Gastroesophageal sphincter (tissue), 4 donors: ENCODE measurements at regions not wholly inside any gene's neighbourhood (a gene's known extent, or its start where the extent isn't known, plus 50 kb on each side); places are given as distances from the start of the nearest gene placed in this dataset.

Source experiments
- ATAC-seq: fragments of 150-250 bp; one replicate; pipeline ENCODE4 v1.9.1; 2016; ENCODE audit warnings: mild to moderate bottlenecking, moderate library complexity
- H3K27ac ChIP-seq, 4 donors: fragments of 200-600 bp; sonication (generic) in 3 of 4; 1 replicate in 3 of 4; 2 replicates in 1 of 4; pipeline ENCODE4 v1.5.1; 2016 to 2019
- H3K27me3 ChIP-seq: fragments of 200-600 bp; sonication (generic); one replicate; pipeline ENCODE4 v1.5.1; 2019
- H3K36me3 ChIP-seq, 2 donors: fragments of 200-600 bp; sonication (generic); one replicate each; pipeline ENCODE4 v1.5.1; 2019; ENCODE audit warnings: control low read depth in 1 of 2
- H3K4me1 ChIP-seq, 3 donors: fragments of 200-600 bp; sonication (generic); 1 replicate in 2 of 3; 2 replicates in 1 of 3; pipeline ENCODE4 v1.5.1; 2016 to 2019; ENCODE audit warnings: control low read depth in 2 of 3
- H3K4me3 ChIP-seq, 2 donors: fragments of 200-600 bp; sonication (generic); one replicate each; pipeline ENCODE4 v1.5.1; 2019; ENCODE audit warnings: mild to moderate bottlenecking in 1 of 2, moderate library complexity in 1 of 2
- H3K9me3 ChIP-seq, 3 donors: fragments of 200-600 bp; sonication (generic); one replicate each; pipeline ENCODE4 v1.5.1; 2017 to 2019; ENCODE audit warnings: control low read depth in 2 of 3
- EP300 ChIP-seq: sonication (generic); formaldehyde crosslinking; IDR thresholded peaks from one replicate; pipeline ENCODE4 v1.6.1; 2017; ENCODE audit warnings: antibody characterized with exemption, mild to moderate bottlenecking
- POLR2A ChIP-seq, 2 donors: fragments of 450-650 bp; IDR thresholded peaks; one replicate each; pipeline ENCODE4 v1.6.1; 2017; ENCODE audit warnings: antibody characterized with exemption in 2 of 2, mild to moderate bottlenecking in 2 of 2, moderate library complexity in 1 of 2
- POLR2AphosphoS5 ChIP-seq: sonication (generic); formaldehyde crosslinking; IDR thresholded peaks from one replicate; pipeline ENCODE4 v1.6.1; 2017; ENCODE audit warnings: antibody characterized with exemption
- WGBS, 2 donors: methylation state at CpG; one replicate each; pipeline ENCODE4 v1.1.5; 2018; ENCODE audit warnings: low coverage in 1 of 2; 5-methylcytosine and 5-hydroxymethylcytosine counted together
- TF ChIP-seq, protein P1 (sequence below), 4 experiments: fragments of 200-600 bp in 2 of 4; fragments of 450-650 bp in 2 of 4; sonication (generic) in 1 of 4; IDR thresholded peaks; one replicate each; pipeline ENCODE4 v1.5.1; 2017 to 2019; ENCODE audit warnings: antibody characterized with exemption in 4 of 4, mild to moderate bottlenecking in 2 of 4, moderate library complexity in 2 of 4

DNA sequence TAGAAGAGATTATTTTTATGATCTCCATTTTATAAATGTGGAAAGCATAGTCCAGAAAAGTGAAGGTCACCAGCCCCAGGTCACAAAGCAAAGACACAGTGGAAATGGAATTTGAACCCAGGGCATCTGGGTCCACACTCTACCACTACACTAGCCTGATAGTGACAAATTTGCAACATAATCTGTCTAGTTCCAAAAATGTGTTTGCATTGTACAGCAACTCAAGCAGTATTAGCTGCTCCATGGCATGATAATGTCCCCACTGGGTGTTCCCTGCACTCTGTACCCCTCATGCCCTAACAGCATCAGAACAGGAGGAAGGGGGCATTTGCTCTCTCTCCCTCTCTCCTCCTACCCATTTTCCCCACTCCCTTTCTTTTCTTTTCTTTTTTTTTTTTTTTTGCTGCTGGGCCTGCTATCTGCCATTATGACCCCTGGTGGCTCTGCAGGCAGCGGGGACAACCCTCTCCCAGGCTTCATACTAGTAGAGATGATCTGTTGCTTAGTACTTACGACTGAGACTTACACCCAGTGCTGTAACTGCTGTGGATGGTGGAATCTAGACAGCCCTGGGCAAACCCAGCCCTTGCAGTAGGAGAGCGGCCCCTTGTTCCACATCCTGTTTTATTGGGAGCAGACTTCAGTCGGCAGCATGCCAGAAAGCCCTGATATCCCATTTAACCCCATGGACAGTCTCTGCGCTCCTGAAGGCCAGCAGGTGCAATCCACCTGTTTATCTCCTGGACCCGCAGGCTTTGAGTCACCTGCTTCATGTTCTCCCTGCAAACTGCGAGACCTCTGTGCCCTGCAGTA is 306.3 kb downstream of the SOX9 start:
- TF ChIP-seq, protein P1, sequence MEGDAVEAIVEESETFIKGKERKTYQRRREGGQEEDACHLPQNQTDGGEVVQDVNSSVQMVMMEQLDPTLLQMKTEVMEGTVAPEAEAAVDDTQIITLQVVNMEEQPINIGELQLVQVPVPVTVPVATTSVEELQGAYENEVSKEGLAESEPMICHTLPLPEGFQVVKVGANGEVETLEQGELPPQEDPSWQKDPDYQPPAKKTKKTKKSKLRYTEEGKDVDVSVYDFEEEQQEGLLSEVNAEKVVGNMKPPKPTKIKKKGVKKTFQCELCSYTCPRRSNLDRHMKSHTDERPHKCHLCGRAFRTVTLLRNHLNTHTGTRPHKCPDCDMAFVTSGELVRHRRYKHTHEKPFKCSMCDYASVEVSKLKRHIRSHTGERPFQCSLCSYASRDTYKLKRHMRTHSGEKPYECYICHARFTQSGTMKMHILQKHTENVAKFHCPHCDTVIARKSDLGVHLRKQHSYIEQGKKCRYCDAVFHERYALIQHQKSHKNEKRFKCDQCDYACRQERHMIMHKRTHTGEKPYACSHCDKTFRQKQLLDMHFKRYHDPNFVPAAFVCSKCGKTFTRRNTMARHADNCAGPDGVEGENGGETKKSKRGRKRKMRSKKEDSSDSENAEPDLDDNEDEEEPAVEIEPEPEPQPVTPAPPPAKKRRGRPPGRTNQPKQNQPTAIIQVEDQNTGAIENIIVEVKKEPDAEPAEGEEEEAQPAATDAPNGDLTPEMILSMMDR (IDR thresholded peaks at IDR 0.05) = no peak
- TF ChIP-seq EP300 (no peak), POLR2A (IDR thresholded peaks at IDR 0.05) (no peak), POLR2AphosphoS5 (no peak)
- Histone ChIP-seq H3K4me1 (peaks cover 0 to 5% (median 0%) of the 10 kb centered on the region in 3 donors), H3K4me3 (no peak overlapping the region), H3K27me3 (peaks cover 5% of the 10 kb centered on the region), H3K36me3 (no peaks in the 10 kb centered on the region), H3K27ac (no peak overlapping the region), H3K9me3 (no peaks in the 10 kb centered on the region)
- WGBS, 2 donors = 100% methylated on average over 1 of the region's 7 CpGs; no CpG with 5 or more reads in 1 of the 2 donors
- ATAC-seq = no peak

GRCh38 chr17:72427761-72428109 is 306.9 kb downstream of the SOX9 start:
- Histone ChIP-seq H3K4me3 (no peak overlapping the region), H3K27me3 (peaks cover 5% of the 10 kb centered on the region), H3K9me3 (no peaks in the 10 kb centered on the region), H3K4me1 (peaks cover 0 to under 1% (median 0%) of the 10 kb centered on the region in 3 donors), H3K27ac (no peak overlapping the region), H3K36me3 (no peaks in the 10 kb centered on the region)
- TF ChIP-seq EP300 = no peak
- no peak for TF ChIP-seq POLR2AphosphoS5
- TF ChIP-seq POLR2A (IDR thresholded peaks at IDR 0.05) = no peak
- TF ChIP-seq, protein P1 (IDR thresholded peaks at IDR 0.05) = no peak
- no peak for ATAC-seq
- 80 to 100% methylated on average over 1 of the region's 5 CpGs for WGBS, 2 donors

GRCh38 chr17:72429066-72429638 is 308.3 kb downstream of the SOX9 start:
- H3K4me1 ChIP-seq = no peaks in the 10 kb centered on the region
- H3K27ac ChIP-seq = no peak overlapping the region
- WGBS, 2 donors = 84 to 94% methylated on average over 3 to 4 of the region's 4 CpGs
- no peak for ATAC-seq
- H3K36me3 ChIP-seq = no peaks in the 10 kb centered on the region
- TF ChIP-seq POLR2A (IDR thresholded peaks at IDR 0.05) (no peak), EP300 (no peak), POLR2AphosphoS5 (no peak)
- TF ChIP-seq, protein P1 (IDR thresholded peaks at IDR 0.05) = no peak
- H3K27me3 ChIP-seq = no peaks in the 10 kb centered on the region
- no peaks in the 10 kb centered on the region for H3K9me3 ChIP-seq
- no peak overlapping the region for H3K4me3 ChIP-seq

DNA sequence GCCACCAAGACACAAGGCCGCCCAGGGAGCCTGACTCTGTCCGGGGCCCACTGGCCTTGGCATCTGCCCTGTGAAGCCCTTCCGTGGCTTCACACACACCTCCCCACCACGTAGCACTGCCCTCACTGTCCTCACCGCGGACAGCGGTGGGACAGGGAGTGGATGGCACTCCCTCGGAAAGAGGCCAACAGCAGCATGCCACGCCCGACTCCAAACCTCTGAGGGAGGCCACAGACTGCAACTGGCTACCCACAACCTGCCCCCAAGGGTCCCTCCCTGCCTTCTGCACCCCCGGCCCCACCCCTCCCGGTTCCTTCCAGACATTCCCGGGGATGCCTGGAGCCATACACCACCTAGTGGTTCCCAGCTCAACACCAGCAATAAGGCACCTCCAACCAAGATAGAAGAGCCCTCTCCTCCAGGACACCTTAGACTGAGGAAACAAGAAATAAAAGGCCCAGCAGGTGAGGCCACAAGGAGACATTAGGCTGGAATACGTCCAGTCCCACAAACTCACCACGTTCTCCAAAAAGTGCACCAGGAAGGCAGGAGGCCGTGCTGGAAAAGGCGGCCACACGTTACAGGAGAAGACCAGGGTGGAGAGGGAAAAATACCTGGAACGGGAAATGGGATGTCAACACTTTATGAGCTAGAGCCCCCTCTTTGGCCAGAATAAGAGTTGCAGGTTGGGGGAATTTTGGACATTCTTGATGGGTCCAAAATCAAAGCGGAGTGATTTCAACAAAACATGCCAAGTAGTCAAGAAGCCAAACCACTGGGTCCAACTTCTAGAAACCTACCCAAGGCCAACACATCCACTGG is 310.0 kb downstream of the SOX9 start:
- H3K36me3 ChIP-seq = no peaks in the 10 kb centered on the region
- no peaks in the 10 kb centered on the region for H3K27me3 ChIP-seq
- H3K9me3 ChIP-seq = no peaks in the 10 kb centered on the region
- TF ChIP-seq POLR2A (IDR thresholded peaks at IDR 0.05) = no peak
- no peak for TF ChIP-seq POLR2AphosphoS5
- TF ChIP-seq, protein P1 (IDR thresholded peaks at IDR 0.05) = no peak
- no peak for TF ChIP-seq EP300
- no peaks in the 10 kb centered on the region for H3K4me1 ChIP-seq
- ATAC-seq = no peak
- H3K27ac ChIP-seq = no peak overlapping the region
- WGBS, 2 donors = 87% methylated on average over 6 of the region's 20 CpGs; no CpG with 5 or more reads in 1 of the 2 donors
- no peak overlapping the region for H3K4me3 ChIP-seq
